Tibial nerve (tissue), 4 donors: ENCODE measurements at regions not wholly inside any gene's neighbourhood (a gene's known extent, or its start where the extent isn't known, plus 50 kb on each side); places are given as distances from the start of the nearest gene placed in this dataset.

Experiments
- DNase-seq, 2 donors: peaks; one replicate each; pipeline ENCODE4 v3.0.0-alpha.2; 2019; ENCODE audit warnings: low spot score in 2 of 2
- H3K27ac ChIP-seq, 4 donors: fragments of 200-600 bp; sonication (generic) in 3 of 4; one replicate each; pipeline ENCODE4 v1.5.1; 2017 to 2019; ENCODE audit warnings: mild to moderate bottlenecking in 1 of 4
- H3K27me3 ChIP-seq, 2 donors: fragments of 200-600 bp; sonication (generic) in 1 of 2; one replicate each; pipeline versions ENCODE4 v1.5.1 to v1.6.0; 2017 to 2019
- H3K36me3 ChIP-seq, 3 donors: fragments of 200-600 bp; sonication (generic); one replicate each; pipeline ENCODE4 v1.5.1; 2018 to 2019
- H3K4me1 ChIP-seq, 4 donors: fragments of 200-600 bp; sonication (generic) in 3 of 4; one replicate each; pipeline ENCODE4 v1.5.1; 2017 to 2019
- H3K4me3 ChIP-seq, 4 donors: fragments of 200-600 bp; sonication (generic) in 3 of 4; one replicate each; pipeline ENCODE4 v1.5.1; 2017 to 2019; ENCODE audit warnings: mild to moderate bottlenecking in 1 of 4, moderate library complexity in 1 of 4
- H3K9me3 ChIP-seq, 4 donors: fragments of 200-600 bp; sonication (generic) in 3 of 4; one replicate each; pipeline ENCODE4 v1.5.1; 2017 to 2019
- CTCF ChIP-seq, 5 experiments: fragments of 200-600 bp in 3 of 5; fragments of 450-650 bp in 2 of 5; sonication (generic) in 3 of 5; IDR thresholded peaks; one replicate each; pipeline ENCODE4 v1.5.1; 2016 to 2019; ENCODE audit warnings: antibody characterized with exemption in 5 of 5, mild to moderate bottlenecking in 3 of 5, moderate library complexity in 2 of 5
- EP300 ChIP-seq, 2 donors: sonication (generic); formaldehyde crosslinking; IDR thresholded peaks; one replicate each; pipeline ENCODE4 v1.6.1; 2017; ENCODE audit warnings: antibody characterized with exemption in 2 of 2, mild to moderate bottlenecking in 1 of 2
- POLR2A ChIP-seq, 2 donors: fragments of 450-650 bp; IDR thresholded peaks; one replicate each; pipeline ENCODE4 v1.6.1; 2017; ENCODE audit warnings: antibody characterized with exemption in 2 of 2, mild to moderate bottlenecking in 2 of 2, moderate library complexity in 2 of 2
- WGBS, 2 donors: methylation state at CpG; one replicate each; pipeline ENCODE4 v1.1.5; 2018; 5-methylcytosine and 5-hydroxymethylcytosine counted together

- TF ChIP-seq EP300 (IDR thresholded peaks at IDR 0.05) = no peak
- no peak for TF ChIP-seq POLR2A (IDR thresholded peaks at IDR 0.05)
- no peak for TF ChIP-seq CTCF (IDR thresholded peaks at IDR 0.05)
- 97 to 98% methylated on average over 1 of the region's 1 CpG for WGBS, 2 donors
- Histone ChIP-seq H3K36me3 (no peaks in the 10 kb centered on the region), H3K4me3 (no peak overlapping the region), H3K27ac (no peak overlapping the region), H3K4me1 (peaks cover 0 to 10% (median 0%) of the 10 kb centered on the region in 4 donors), H3K9me3 (no peaks in the 10 kb centered on the region), H3K27me3 (no peaks in the 10 kb centered on the region)
- DNase-seq = no peak
Measured at GRCh38 chr6:140176306-140176705, 801.9 kb upstream of the CITED2 start.

DNA sequence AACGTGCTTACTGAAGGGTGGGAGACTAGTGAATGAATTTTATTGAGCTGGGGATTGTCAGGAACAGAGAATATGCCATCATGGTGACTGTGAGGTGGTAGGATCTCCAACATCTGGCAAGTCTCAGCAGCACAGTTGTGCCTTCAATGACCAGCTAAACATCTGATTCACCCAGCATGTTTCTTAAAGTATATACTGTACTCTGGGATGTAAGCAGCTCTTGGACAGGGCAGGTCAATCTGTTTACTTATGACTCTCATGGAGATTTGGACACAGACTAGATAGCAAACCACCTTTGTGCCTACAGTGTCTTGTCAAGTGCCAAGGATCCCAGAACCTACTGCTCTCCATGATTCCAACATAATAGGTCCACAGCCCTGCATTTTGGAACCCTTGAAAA, 801.0 kb upstream of the CITED2 start:
- no peak for TF ChIP-seq CTCF (IDR thresholded peaks at IDR 0.05)
- no peak for TF ChIP-seq POLR2A (IDR thresholded peaks at IDR 0.05)
- no peak for TF ChIP-seq EP300 (IDR thresholded peaks at IDR 0.05)
- no peaks in the 10 kb centered on the region for H3K27me3 ChIP-seq
- no peak overlapping the region for H3K4me3 ChIP-seq
- H3K4me1 ChIP-seq = peaks cover 0 to 10% (median 0%) of the 10 kb centered on the region in 4 donors
- 91 to 100% methylated on average over 1 of the region's 1 CpG for WGBS, 2 donors
- no peak for DNase-seq
- H3K9me3 ChIP-seq = no peaks in the 10 kb centered on the region
- H3K27ac ChIP-seq = no peak overlapping the region
- no peaks in the 10 kb centered on the region for H3K36me3 ChIP-seq

- no peak for DNase-seq
- Histone ChIP-seq H3K4me3 (no peak overlapping the region), H3K9me3 (no peaks in the 10 kb centered on the region), H3K27ac (no peak overlapping the region), H3K4me1 (peaks cover 0 to 10% (median 0%) of the 10 kb centered on the region in 4 donors), H3K27me3 (no peaks in the 10 kb centered on the region), H3K36me3 (no peaks in the 10 kb centered on the region)
- WGBS, 2 donors = 85 to 90% methylated on average over 2 of the region's 2 CpGs
- no peak for TF ChIP-seq CTCF (IDR thresholded peaks at IDR 0.05)
- no peak for TF ChIP-seq POLR2A (IDR thresholded peaks at IDR 0.05)
- TF ChIP-seq EP300 (IDR thresholded peaks at IDR 0.05) = no peak
Measured at GRCh38 chr6:140174524-140174923, 800.1 kb upstream of the CITED2 start.

DNA sequence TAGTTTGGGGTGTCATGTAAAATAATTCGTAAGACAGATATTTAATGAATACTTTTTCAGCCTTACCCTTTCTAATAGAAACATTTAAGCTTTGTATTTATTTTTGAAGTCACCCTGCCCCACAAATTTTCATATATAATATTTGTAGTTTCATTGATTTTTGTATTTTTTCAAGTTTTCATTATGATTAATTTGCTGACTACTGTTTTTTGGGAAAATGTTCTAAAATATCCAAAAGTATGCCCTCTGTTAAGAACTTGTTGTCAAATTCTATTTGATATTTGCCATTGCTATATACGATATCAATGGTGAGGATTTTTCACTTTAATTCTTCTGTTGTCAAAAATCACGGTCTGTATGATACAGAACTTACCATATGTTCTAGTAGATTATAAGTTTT, 793.9 kb upstream of the CITED2 start:
- H3K4me3 ChIP-seq = no peak overlapping the region
- no peaks in the 10 kb centered on the region for H3K9me3 ChIP-seq
- no peaks in the 10 kb centered on the region for H3K36me3 ChIP-seq
- H3K27ac ChIP-seq = no peak overlapping the region
- 98% methylated on average over 3 of the region's 3 CpGs for WGBS, 2 donors
- H3K4me1 ChIP-seq = no peaks in the 10 kb centered on the region
- DNase-seq = no peak
- TF ChIP-seq EP300 (IDR thresholded peaks at IDR 0.05) (no peak), POLR2A (IDR thresholded peaks at IDR 0.05) (no peak), CTCF (IDR thresholded peaks at IDR 0.05) (no peak)
- no peaks in the 10 kb centered on the region for H3K27me3 ChIP-seq

- no peak for DNase-seq
- no peak overlapping the region for H3K4me3 ChIP-seq
- no peaks in the 10 kb centered on the region for H3K4me1 ChIP-seq
Measured at GRCh38 chr6:140160909-140161308, 786.5 kb upstream of the CITED2 start.

More at GRCh38 chr6:140160909-140161308, 786.5 kb upstream of the CITED2 start:
- Histone ChIP-seq H3K27ac (no peak overlapping the region), H3K36me3 (no peaks in the 10 kb centered on the region), H3K27me3 (no peaks in the 10 kb centered on the region), H3K9me3 (no peaks in the 10 kb centered on the region)
- no peak for TF ChIP-seq EP300 (IDR thresholded peaks at IDR 0.05)
- no peak for TF ChIP-seq POLR2A (IDR thresholded peaks at IDR 0.05)
- TF ChIP-seq CTCF (IDR thresholded peaks at IDR 0.05) = no peak
- WGBS, 2 donors = 90 to 91% methylated on average over 1 of the region's 1 CpG
